ENCODE measurements at regions not wholly inside any gene's neighbourhood (a gene's known extent, or its start where the extent isn't known, plus 50 kb on each side); places are given as distances from the start of the nearest gene placed in this dataset.

GRCh38 chr9:101907466-101907865 lies 169.0 kb upstream of the GRIN3A start:
- H3K27ac ChIP-seq = no peak overlapping the region
- TF ChIP-seq POLR2A (IDR thresholded peaks at IDR 0.05) = no peak
- no peak for DNase-seq
- 45 to 54% (median 52%) methylated on average over 2 of the region's 2 CpGs for WGBS, 4 donors
- no peaks in the 10 kb centered on the region for H3K9me3 ChIP-seq (replicated peaks in 1 of 3)
- H3K4me1 ChIP-seq (replicated peaks in 1 of 2) = no peaks in the 10 kb centered on the region
- H3K36me3 ChIP-seq (replicated peaks in 1 of 2) = no peaks in the 10 kb centered on the region
- intact Hi-C loops (cut with DNase I) = no loop called here
- no peaks in the 10 kb centered on the region for H3K27me3 ChIP-seq
- H3K4me3 ChIP-seq = no peak overlapping the region

- TF ChIP-seq POLR2A (IDR thresholded peaks at IDR 0.05) (no peak), CTCF (IDR thresholded peaks at IDR 0.05) (no peak)
- Histone ChIP-seq H3K9me3 (replicated peaks in 1 of 3) (no peaks in the 10 kb centered on the region), H3K36me3 (replicated peaks in 1 of 2) (no peaks in the 10 kb centered on the region), H3K4me3 (no peak overlapping the region), H3K27me3 (no peaks in the 10 kb centered on the region), H3K27ac (no peak overlapping the region), H3K4me1 (replicated peaks in 1 of 2) (no peaks in the 10 kb centered on the region)
- intact Hi-C loops (cut with DNase I) = no loop called here
- DNase-seq = no peak
- 88 to 96% (median 92%) methylated on average over 1 of the region's 1 CpG for WGBS, 4 donors
Observed at GRCh38 chr9:101904845-101905244, 166.4 kb upstream of the GRIN3A start.

DNA sequence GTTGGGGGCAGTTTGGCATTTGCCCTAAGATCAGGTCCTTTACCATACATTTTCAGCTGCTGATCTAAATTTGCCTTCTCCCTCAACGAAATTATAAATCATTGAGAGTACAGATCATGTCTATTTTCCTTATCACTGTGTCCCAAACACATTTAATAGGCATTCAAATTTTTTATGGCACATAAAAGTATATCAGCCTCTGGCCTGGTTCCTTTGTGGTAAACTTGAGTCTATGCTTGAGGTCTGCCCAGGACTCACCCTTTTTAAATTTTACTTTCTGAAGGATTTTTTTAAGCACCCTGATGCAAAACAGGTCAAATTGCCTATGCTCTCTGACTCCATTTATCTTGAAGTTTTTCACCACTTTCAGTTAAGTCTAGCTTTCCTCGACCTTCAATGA lies 163.6 kb upstream of the GRIN3A start:
- no peak for DNase-seq
- H3K4me1 ChIP-seq (replicated peaks in 1 of 2) = no peaks in the 10 kb centered on the region
- H3K27ac ChIP-seq = no peak overlapping the region
- no peaks in the 10 kb centered on the region for H3K27me3 ChIP-seq
- no peaks in the 10 kb centered on the region for H3K9me3 ChIP-seq (replicated peaks in 1 of 3)
- H3K4me3 ChIP-seq = no peak overlapping the region
- intact Hi-C loops (cut with DNase I) = no loop called here
- WGBS, 4 donors = 28 to 45% (median 32%) methylated on average over 2 of the region's 2 CpGs
- TF ChIP-seq POLR2A (IDR thresholded peaks at IDR 0.05) = no peak
- TF ChIP-seq CTCF (IDR thresholded peaks at IDR 0.05) = no peak
- H3K36me3 ChIP-seq (replicated peaks in 1 of 2) = no peaks in the 10 kb centered on the region

- WGBS, 4 donors = 75 to 93% (median 82%) methylated on average over 1 of the region's 1 CpG
- intact Hi-C loops (cut with DNase I) = no loop called here
- Histone ChIP-seq H3K36me3 (replicated peaks in 1 of 2) (no peaks in the 10 kb centered on the region), H3K27me3 (no peaks in the 10 kb centered on the region), H3K4me1 (replicated peaks in 1 of 2) (no peaks in the 10 kb centered on the region), H3K27ac (no peak overlapping the region), H3K4me3 (no peak overlapping the region), H3K9me3 (replicated peaks in 1 of 3) (no peaks in the 10 kb centered on the region)
- DNase-seq = no peak
- TF ChIP-seq POLR2A (IDR thresholded peaks at IDR 0.05) = no peak
- no peak for TF ChIP-seq CTCF (IDR thresholded peaks at IDR 0.05)
Observed at GRCh38 chr9:101897196-101897595, 158.7 kb upstream of the GRIN3A start.
